HG02840 (cell line): ENCODE measurements at regions not wholly inside any gene's neighbourhood (a gene's known extent, or its start where the extent isn't known, plus 50 kb on each side); places are given as distances from the start of the nearest gene placed in this dataset.
"Not testable (repeated sequence)": the region's sequence is repeated elsewhere in the genome, so short reads cannot be mapped to it uniquely, and the experiment has no call there.

Experiments
- ATAC-seq: cut with Tn5 transposase; IDR thresholded peaks from one replicate; pipeline ENCODE4 v1.9.1; 2021; ENCODE audit warnings: mild to moderate bottlenecking, moderate library complexity, moderate number of reproducible peaks; ENCODE audit not compliant: unreplicated experiment, low FRiP score

GRCh38 chr9:62874213-62874612, 1684.4 kb downstream of the SPATA31A7 start:
- ATAC-seq: not testable (repeated sequence)

GRCh38 chr9:62874745-62875599, 1685.1 kb downstream of the SPATA31A7 start:
- not testable (repeated sequence) for ATAC-seq

GRCh38 chr9:62877552-62877951, 1687.7 kb downstream of the SPATA31A7 start:
- ATAC-seq: not testable (repeated sequence)

GRCh38 chr9:62877987-62878386, 1688.2 kb downstream of the SPATA31A7 start:
- not testable (repeated sequence) for ATAC-seq

GRCh38 chr9:62880453-62880852, 1690.6 kb downstream of the SPATA31A7 start:
- ATAC-seq: not testable (repeated sequence)

- not testable (repeated sequence) for ATAC-seq
Observed at GRCh38 chr9:62880971-62881370, 1691.1 kb downstream of the SPATA31A7 start.

- ATAC-seq: not testable (repeated sequence)
Observed at GRCh38 chr9:62881811-62882210, 1692.0 kb downstream of the SPATA31A7 start.

- ATAC-seq: not testable (repeated sequence)
Observed at GRCh38 chr9:62882717-62883116, 1692.9 kb downstream of the SPATA31A7 start.

GRCh38 chr9:62896692-62897091, 1706.9 kb downstream of the SPATA31A7 start:
- ATAC-seq: not testable (repeated sequence)

- not testable (repeated sequence) for ATAC-seq
Observed at GRCh38 chr9:62897411-62898225, 1707.8 kb downstream of the SPATA31A7 start.

GRCh38 chr9:62899666-62900065, 1709.8 kb downstream of the SPATA31A7 start:
- ATAC-seq: not testable (repeated sequence)

- ATAC-seq: not testable (repeated sequence)
Observed at GRCh38 chr9:62904061-62904460, 1714.2 kb downstream of the SPATA31A7 start.

- ATAC-seq: not testable (repeated sequence)
Observed at GRCh38 chr9:62905722-62906121, 1715.9 kb downstream of the SPATA31A7 start.

- ATAC-seq: not testable (repeated sequence)
Observed at GRCh38 chr9:62907866-62908265, 1718.0 kb downstream of the SPATA31A7 start.

GRCh38 chr9:62908271-62908670, 1718.4 kb downstream of the SPATA31A7 start:
- ATAC-seq: not testable (repeated sequence)

- ATAC-seq: not testable (repeated sequence)
Observed at GRCh38 chr9:62909447-62909846, 1719.6 kb downstream of the SPATA31A7 start.

- not testable (repeated sequence) for ATAC-seq
Observed at GRCh38 chr9:62912278-62912677, 1722.4 kb downstream of the SPATA31A7 start.

GRCh38 chr9:62915168-62915567, 1725.3 kb downstream of the SPATA31A7 start:
- not testable (repeated sequence) for ATAC-seq

- ATAC-seq: peak; percentile 90
Observed at GRCh38 chr9:62915661-62916060, 1725.8 kb downstream of the SPATA31A7 start.

GRCh38 chr9:62918648-62919385, 1729.0 kb downstream of the SPATA31A7 start:
- ATAC-seq: not testable (repeated sequence)
